ENCODE measurements at regions not wholly inside any gene's neighbourhood (a gene's known extent, or its start where the extent isn't known, plus 50 kb on each side); places are given as distances from the start of the nearest gene placed in this dataset.

GRCh38 chr5:108615216-108615615 is 132.5 kb upstream of the FER start:
- no peak for TF ChIP-seq CTCF (IDR thresholded peaks at IDR 0.05)
- TF ChIP-seq ZFX (IDR thresholded peaks at IDR 0.05; ENCODE audit: borderline replicate concordance) = no peak

All from 22Rv1 (cell line).